Lower leg skin (tissue), 3 donors: ENCODE measurements at regions not wholly inside any gene's neighbourhood (a gene's known extent, or its start where the extent isn't known, plus 50 kb on each side); places are given as distances from the start of the nearest gene placed in this dataset.
A peak's percentile ranks its signal among the peaks of the same experiment; 100 is the strongest.
"Not testable (repeated sequence)": the region's sequence is repeated elsewhere in the genome, so short reads cannot be mapped to it uniquely, and the experiment has no call there.

Experiments
- DNase-seq, 2 donors: peaks; one replicate each; pipeline ENCODE4 v3.0.0-alpha.2; 2019; ENCODE audit warnings: low spot score in 2 of 2
- H3K4me3 ChIP-seq: fragments of 200-600 bp; sonication (generic); 2 replicates; pipeline ENCODE4 v1.5.1; 2017; ENCODE audit warnings: mild to moderate bottlenecking, low read depth; ENCODE audit not compliant: poor library complexity, severe bottlenecking
- WGBS, 2 donors: methylation state at CpG; one replicate each; pipeline ENCODE4 v1.1.5; 2018; 5-methylcytosine and 5-hydroxymethylcytosine counted together
- intact Hi-C: fragments of 100-400 bp; cut with DNase I; formaldehyde crosslinking; loops from one replicate; pipeline ENCODE4 v1.15.0; 2023; ENCODE audit warnings: low total_unique reads

DNA sequence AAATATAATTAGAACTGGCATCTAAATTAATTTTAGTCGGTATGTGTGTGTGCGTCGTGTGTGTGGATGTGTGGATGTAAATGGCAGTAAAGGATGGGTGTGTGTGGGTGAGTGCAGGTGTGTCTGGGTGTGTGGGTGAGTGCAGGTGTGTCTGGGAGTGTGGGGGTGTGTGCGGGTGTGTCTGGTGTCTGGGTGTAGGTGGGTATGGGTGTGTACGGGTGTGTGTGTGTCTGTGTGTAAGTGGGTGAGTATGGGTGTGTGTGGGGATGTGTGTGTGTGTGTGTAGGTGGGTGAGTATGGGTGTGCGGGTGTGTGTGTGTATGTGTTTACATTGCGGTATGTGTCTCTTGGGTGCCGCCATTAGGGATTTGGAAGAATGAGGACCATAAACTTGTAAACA, 55.0 kb downstream of the OR11H1 start:
- DNase-seq, H3K4me3 ChIP-seq, intact Hi-C loops: not testable (repeated sequence)
- 60% methylated on average over 1 of the region's 8 CpGs; no CpG with 5 or more reads in 1 of the 2 donors for WGBS, 2 donors

DNA sequence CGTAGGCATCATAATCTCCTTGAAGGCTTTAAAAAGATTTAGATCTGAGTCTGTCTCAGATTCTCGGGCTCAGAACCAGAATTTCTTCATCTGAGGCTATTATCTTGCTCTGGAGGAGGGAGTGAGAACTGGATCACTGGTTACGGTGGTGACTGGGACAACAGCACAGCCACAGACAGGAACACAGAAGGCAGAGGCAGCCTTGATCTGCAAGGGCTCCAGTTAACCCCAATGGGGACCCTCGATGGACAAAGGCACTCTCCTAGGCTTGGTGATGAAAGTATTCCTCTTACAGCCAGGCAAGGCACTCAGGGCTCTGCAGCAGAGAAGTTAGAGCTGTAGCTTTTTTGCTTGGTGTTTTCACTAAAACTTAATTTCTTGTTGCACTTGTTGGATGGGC, 74.2 kb downstream of the OR11H1 start:
- intact Hi-C loops, DNase-seq, H3K4me3 ChIP-seq: not testable (repeated sequence)
- no CpG with 5 or more reads among the region's 4 CpGs for WGBS, 2 donors

DNA sequence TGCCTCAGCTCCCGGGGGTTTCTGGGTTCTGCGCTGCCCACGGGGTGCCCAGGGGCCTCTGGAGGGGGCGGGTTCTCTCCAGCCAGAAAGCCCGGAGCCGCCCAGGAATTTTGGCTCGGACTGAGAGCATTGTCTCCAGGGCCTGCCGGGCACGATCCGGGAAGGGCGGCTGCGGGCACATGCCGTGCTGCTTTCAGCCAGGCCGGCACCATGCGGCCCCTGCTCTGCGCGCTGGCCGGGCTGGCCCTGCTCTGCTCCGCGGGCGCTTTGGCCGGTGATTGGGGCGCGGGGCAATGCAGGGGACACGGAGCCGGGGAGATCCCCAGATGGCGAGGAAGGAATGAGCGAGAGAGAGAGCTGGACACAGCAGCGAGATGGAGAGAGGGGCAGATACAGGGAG, 75.1 kb downstream of the OR11H1 start:
- DNase-seq, H3K4me3 ChIP-seq, intact Hi-C loops: not testable (repeated sequence)
- WGBS, 2 donors: 79 to 88% methylated on average over 5 to 8 of the region's 29 CpGs

DNA sequence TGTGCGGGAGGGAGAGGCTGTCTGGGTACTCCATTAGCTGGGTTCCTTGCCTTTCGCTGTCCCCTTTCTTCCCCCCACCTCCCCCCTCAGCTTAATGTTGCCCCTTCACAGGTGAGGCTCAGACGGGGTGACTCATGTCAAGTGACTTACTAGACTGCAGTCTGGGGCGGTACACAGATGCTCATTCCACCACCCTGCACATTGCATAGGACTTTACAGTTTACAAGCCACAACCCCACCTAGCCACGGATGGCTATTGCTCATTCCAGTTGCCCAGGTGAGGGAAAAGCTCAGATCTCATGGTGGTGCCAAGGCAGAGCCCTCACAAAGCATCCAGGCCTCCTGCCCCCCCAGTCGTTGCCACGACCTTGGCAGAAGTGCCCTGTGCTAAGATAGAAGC, 76.2 kb downstream of the OR11H1 start:
- intact Hi-C loops, DNase-seq: not testable (repeated sequence)
- no CpG with 5 or more reads among the region's 7 CpGs for WGBS, 2 donors

DNA sequence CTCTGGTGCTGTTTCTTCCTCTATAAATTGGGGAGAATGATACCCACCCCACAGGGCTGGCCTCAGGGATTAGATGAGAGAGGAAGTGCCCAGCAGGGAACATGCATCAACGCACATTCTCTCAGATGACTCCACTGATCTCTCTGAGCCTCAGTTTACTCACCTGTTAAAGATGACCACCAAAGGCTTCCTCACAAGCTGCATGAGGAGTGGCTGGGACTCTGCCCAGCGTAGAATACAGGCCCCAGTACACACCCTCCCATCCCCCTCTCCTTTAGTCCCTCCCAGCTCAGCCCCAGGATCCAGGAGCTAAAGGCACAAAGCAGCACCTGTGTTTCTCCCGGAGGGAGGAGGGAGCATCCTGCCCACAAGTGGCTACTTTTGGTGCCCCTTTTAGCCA, 76.7 kb downstream of the OR11H1 start:
- DNase-seq, intact Hi-C loops, H3K4me3 ChIP-seq: not testable (repeated sequence)
- no CpG with 5 or more reads among the region's 3 CpGs for WGBS, 2 donors

More for the DNA sequence above, 76.2 kb downstream of the OR11H1 start:
- not testable (repeated sequence) for H3K4me3 ChIP-seq

DNA sequence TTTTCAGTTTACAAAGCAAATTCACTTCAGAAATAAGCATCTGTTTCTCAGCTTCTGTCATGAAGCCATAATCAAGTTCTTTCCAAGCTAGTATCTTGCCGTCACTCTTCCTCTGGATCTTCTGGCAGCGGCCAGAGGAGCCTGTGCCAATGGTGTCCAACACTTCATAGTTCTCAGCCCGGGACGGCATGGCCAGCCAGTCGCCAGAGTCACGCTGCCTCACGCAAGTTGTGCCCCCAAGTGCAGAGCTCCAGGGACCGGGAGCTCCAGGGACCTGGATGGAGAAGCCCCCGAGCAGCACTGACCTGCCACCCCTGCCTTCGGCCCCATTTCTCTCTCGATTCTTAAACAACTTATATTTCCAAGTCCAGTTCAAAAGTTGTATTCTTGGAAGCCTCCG, 76.9 kb upstream of the POTEH start:
- H3K4me3 ChIP-seq, DNase-seq, intact Hi-C loops: not testable (repeated sequence)
- WGBS, 2 donors: 72 to 93% methylated on average over 10 to 11 of the region's 12 CpGs

DNA sequence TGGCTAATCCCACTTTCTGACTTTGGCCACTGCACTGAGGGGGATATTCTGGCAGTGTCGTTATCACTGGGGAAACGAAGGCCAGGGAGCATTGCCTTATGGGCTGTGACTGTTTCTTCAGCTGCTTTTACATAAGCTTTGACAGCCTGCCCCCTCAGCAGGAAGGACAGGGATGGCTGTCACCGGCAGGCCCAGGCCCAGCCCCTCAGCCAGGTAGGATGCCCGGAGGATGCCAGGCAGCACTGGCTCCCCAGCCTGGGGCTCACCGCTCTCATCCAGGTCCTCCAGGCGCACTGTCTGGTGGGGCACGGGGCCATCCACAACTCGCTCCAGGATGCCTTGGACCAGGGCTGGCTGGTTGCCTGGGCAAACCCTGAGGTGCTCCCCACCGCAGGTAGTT, 74.7 kb upstream of the POTEH start:
- DNase-seq: peak in 1 of 2 donors; percentile 52
- H3K4me3 ChIP-seq, intact Hi-C loops: not testable (repeated sequence)
- WGBS, 2 donors: 100% methylated on average over 2 of the region's 9 CpGs; no CpG with 5 or more reads in 1 of the 2 donors

DNA sequence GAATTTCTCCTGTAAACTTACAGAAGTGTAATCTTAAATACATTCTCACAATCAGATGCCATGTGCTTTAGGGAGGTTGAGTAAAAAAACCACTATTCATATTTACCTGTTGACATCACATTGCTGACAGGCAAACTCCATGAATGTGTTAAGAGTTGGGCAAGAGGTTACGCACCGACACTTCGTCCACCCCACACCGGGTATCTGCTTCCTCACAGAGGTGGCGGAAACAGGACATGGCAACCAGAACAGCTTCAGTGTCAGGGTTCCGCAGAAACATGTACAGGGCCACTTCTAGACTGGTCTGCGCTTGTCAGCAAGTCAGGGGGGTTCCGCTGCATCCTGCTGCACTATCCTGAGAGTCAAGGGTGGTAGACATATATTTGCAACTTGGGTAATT, 61.6 kb upstream of the POTEH start:
- 78 to 91% methylated on average over 8 of the region's 8 CpGs for WGBS, 2 donors
- peak in 1 of 2 donors; percentile 85 for DNase-seq
- H3K4me3 ChIP-seq, intact Hi-C loops: not testable (repeated sequence)

DNA sequence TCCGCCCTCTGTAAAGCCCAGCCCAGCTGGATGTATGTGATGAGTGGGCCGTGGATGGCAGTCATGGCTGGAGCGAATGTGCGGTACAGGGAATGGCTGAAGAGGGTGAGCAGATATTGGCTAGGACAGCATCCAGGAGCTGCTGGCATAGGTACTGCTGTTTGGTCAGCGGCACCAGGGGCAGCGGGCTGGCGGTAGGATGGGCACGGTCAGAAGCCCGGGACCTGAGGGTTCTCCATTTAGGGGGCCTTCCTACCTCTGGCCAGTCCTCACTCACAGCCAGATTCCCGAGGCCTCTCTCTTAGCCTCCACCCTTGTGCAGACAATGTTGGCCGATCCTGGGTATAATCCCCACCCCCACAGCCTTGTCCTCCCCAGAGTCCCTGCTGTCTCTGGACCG, 53.1 kb upstream of the POTEH start:
- H3K4me3 ChIP-seq, intact Hi-C loops: not testable (repeated sequence)
- DNase-seq: peak in 1 of 2 donors; percentile 75
- 90% methylated on average over 9 of the region's 12 CpGs; no CpG with 5 or more reads in 1 of the 2 donors for WGBS, 2 donors

DNA sequence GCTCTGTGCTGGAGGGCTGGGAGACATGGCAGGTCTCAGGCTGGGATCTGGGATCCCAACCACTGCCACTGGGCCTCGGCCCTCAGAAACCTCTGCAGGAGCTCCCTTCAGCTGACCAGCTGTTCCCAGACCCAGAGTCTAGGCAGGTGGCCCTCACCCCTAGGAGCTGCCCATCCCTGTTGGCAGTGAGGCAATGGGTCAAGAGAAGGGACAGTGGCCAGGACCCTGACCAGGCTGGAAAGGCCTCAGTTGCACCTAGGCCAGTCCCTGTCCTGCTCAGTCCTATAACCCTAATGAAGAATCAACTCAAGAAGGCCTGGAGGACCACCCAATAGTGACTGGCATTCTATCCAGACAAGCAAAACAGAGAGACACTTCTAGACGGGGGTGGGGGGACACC, 52.4 kb upstream of the POTEH start:
- peak in 1 of 2 donors; percentile 49 for DNase-seq
- H3K4me3 ChIP-seq, intact Hi-C loops: not testable (repeated sequence)
- WGBS, 2 donors: no CpG with 5 or more reads among the region's 2 CpGs

DNA sequence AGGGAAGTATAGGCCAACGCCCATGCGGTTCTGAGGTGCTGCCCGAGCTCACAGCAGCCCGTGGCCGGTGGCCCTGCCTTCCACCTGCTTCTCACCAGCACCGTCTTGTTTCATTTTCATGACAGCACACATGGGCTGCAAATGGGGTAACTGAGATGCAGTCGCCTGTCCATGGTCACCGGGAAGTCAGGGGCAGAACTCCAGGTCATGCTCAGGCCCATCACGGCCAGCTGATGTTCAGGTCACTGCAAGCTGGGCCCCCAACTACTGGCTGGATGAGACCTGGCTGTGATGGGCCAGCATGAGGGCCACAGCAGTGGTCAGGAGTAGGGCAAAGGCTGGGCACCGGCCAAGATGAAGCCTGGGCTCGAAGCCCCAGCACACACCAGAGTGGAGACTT, 51.9 kb upstream of the POTEH start:
- 74 to 81% methylated on average over 7 to 10 of the region's 11 CpGs for WGBS, 2 donors
- H3K4me3 ChIP-seq, intact Hi-C loops: not testable (repeated sequence)
- DNase-seq: peak in 1 of 2 donors; percentile 60
